Osteocyte (in vitro differentiated cells): ENCODE measurements at regions not wholly inside any gene's neighbourhood (a gene's known extent, or its start where the extent isn't known, plus 50 kb on each side); places are given as distances from the start of the nearest gene placed in this dataset.

ENCODE experiments used
- DNase-seq: peaks from one replicate; pipeline ENCODE4 v3.0.0; 2021; ENCODE audit warnings: mixed read lengths; ENCODE audit not compliant: unreplicated experiment; ENCODE audit errors: extremely low spot score
- H3K27ac Mint-ChIP-seq: one replicate; pipeline ENCODE4 v1.8.0; 2021; ENCODE audit warnings: mild to moderate bottlenecking, mixed read lengths; ENCODE audit not compliant: unreplicated experiment
- H3K27me3 Mint-ChIP-seq: one replicate; pipeline ENCODE4 v1.8.0; 2021; ENCODE audit warnings: mixed read lengths; ENCODE audit not compliant: unreplicated experiment
- H3K36me3 Mint-ChIP-seq: one replicate; pipeline ENCODE4 v1.8.0; 2021; ENCODE audit warnings: mixed read lengths; ENCODE audit not compliant: unreplicated experiment
- H3K4me1 Mint-ChIP-seq: one replicate; pipeline ENCODE4 v1.8.0; 2021; ENCODE audit warnings: mixed read lengths; ENCODE audit not compliant: unreplicated experiment
- H3K4me3 Mint-ChIP-seq: one replicate; pipeline ENCODE4 v1.8.0; 2021; ENCODE audit warnings: mild to moderate bottlenecking, moderate library complexity, mixed read lengths; ENCODE audit not compliant: unreplicated experiment
- H3K9me3 Mint-ChIP-seq: one replicate; pipeline ENCODE4 v1.8.0; 2021; ENCODE audit warnings: mixed read lengths; ENCODE audit not compliant: unreplicated experiment
- CTCF ChIP-seq: fragments of 200-600 bp; sonication (generic); IDR thresholded peaks from 2 replicates; pipeline ENCODE4 v1.5.0; 2021; ENCODE audit warnings: antibody characterized with exemption, mild to moderate bottlenecking, moderate library complexity

DNA sequence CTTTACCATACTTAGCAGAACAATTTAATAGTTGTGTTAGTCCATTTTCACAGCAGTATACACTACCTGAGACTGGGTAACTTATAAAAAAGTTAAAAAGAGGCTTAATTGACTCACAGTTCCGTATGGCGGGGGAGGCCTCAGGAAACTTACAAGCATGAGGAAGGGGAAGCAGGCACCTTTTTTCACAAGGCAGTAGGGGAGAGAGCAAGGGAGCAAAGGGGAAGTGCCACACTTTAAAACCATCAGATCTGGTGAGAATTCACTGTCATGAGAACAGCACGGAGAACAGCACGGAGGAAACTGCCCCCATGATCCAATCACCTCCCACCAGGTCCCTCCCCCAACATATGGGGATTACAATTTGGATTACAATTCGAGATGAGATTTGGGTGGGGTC lies 269.9 kb downstream of the MTRR start:
- DNase-seq = no peak
- Mint-ChIP-seq H3K27me3 (no peaks in the 10 kb centered on the region), H3K4me3 (no peak overlapping the region), H3K4me1 (no peaks in the 10 kb centered on the region), H3K36me3 (no peaks in the 10 kb centered on the region), H3K9me3 (no peaks in the 10 kb centered on the region), H3K27ac (no peak overlapping the region)
- no peak for TF ChIP-seq CTCF

DNA sequence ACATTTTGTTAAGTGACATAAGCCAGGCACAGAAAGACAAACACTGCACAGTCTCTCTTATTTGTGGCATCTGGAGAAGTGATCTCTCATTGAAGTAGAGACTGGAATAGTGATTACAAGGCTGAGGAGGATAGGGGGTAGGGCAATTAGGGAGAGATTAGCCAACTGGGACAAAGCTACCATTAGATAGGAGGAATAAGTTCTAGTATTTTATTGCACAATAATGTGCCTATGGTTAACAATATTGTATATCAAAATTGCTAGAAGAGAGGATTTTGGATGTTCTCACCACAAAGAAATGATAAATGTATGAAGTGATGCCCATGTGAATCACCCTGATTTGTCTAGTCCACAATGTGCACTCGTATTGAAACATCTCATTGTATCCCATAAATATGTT lies 281.8 kb downstream of the MTRR start:
- H3K4me3 Mint-ChIP-seq = no peak overlapping the region
- H3K36me3 Mint-ChIP-seq = no peaks in the 10 kb centered on the region

GRCh38 chr5:8156706-8157105 lies 287.8 kb downstream of the MTRR start:
- H3K9me3 Mint-ChIP-seq = no peaks in the 10 kb centered on the region
- DNase-seq = no peak
- H3K36me3 Mint-ChIP-seq = no peaks in the 10 kb centered on the region
- TF ChIP-seq CTCF = no peak
- H3K27ac Mint-ChIP-seq = no peak overlapping the region
- H3K4me1 Mint-ChIP-seq = no peaks in the 10 kb centered on the region
- no peaks in the 10 kb centered on the region for H3K27me3 Mint-ChIP-seq
- H3K4me3 Mint-ChIP-seq = no peak overlapping the region

More for the DNA sequence above, 281.8 kb downstream of the MTRR start:
- no peak overlapping the region for H3K27ac Mint-ChIP-seq
- no peaks in the 10 kb centered on the region for H3K9me3 Mint-ChIP-seq
- DNase-seq = no peak
- no peaks in the 10 kb centered on the region for H3K4me1 Mint-ChIP-seq
- no peaks in the 10 kb centered on the region for H3K27me3 Mint-ChIP-seq
- TF ChIP-seq CTCF = no peak

GRCh38 chr5:8157320-8157822 lies 288.4 kb downstream of the MTRR start:
- no peak for TF ChIP-seq CTCF
- Mint-ChIP-seq H3K27me3 (no peaks in the 10 kb centered on the region), H3K4me1 (no peaks in the 10 kb centered on the region), H3K36me3 (no peaks in the 10 kb centered on the region), H3K27ac (no peak overlapping the region), H3K4me3 (no peak overlapping the region), H3K9me3 (no peaks in the 10 kb centered on the region)
- DNase-seq = no peak

DNA sequence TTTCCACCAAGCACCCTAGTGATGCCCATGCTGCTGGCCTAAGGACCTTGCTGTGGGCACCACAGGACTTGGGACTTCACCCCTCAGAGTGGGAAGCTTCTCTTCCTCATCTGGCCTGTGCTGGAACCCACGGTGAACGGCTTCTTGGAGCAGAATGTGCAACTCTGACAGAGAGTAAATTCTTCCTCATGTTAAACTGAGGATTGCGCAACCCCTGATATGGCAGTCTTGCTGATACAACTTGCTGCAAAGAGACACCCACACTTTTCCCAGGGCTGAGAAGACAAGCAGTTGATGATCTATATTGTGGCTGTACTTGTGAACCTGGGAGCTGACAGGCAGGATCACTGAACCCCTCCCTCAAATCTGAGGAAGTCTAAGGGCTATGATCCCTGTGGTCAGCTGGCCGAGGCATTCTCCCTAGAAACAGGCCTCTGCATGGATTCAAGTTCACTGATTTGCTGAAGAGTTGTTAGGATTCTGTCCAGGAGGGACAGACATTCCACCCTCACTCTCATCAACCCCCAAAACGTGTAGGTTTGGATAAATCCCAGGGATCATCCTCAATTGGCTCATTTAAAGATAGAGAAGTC lies 307.2 kb downstream of the MTRR start:
- no peak for DNase-seq

More for the DNA sequence above, 307.2 kb downstream of the MTRR start:
- peaks cover 4% of the 10 kb centered on the region for H3K27me3 Mint-ChIP-seq
- peaks cover 2% of the 10 kb centered on the region for H3K4me1 Mint-ChIP-seq
- TF ChIP-seq CTCF = no peak
- no peaks in the 10 kb centered on the region for H3K36me3 Mint-ChIP-seq
- peaks cover 5% of the 10 kb centered on the region for H3K9me3 Mint-ChIP-seq
- no peak overlapping the region for H3K27ac Mint-ChIP-seq
- no peak overlapping the region for H3K4me3 Mint-ChIP-seq
